Parathyroid adenoma (tissue), 2 donors: ENCODE measurements at regions not wholly inside any gene's neighbourhood (a gene's known extent, or its start where the extent isn't known, plus 50 kb on each side); places are given as distances from the start of the nearest gene placed in this dataset.

ENCODE experiments used
- H2AFZ ChIP-seq: fragments of 300-600 bp; sonication (generic); one replicate; pipeline ENCODE4 v1.7.0; 2017; ENCODE audit warnings: antibody characterized with exemption, mild to moderate bottlenecking
- H3K27ac ChIP-seq: fragments of 300-600 bp; sonication (generic); one replicate; pipeline ENCODE4 v1.7.0; 2017
- H3K27me3 ChIP-seq: fragments of 300-600 bp; sonication (generic); one replicate; pipeline ENCODE4 v1.7.0; 2017; ENCODE audit warnings: low read length; ENCODE audit not compliant: control insufficient read depth, insufficient read depth
- H3K36me3 ChIP-seq: fragments of 300-600 bp; sonication (generic); one replicate; pipeline ENCODE4 v1.7.0; 2017; ENCODE audit warnings: low read length; ENCODE audit not compliant: control insufficient read depth, insufficient read depth
- H3K4me1 ChIP-seq: fragments of 300-600 bp; sonication (generic); one replicate; pipeline ENCODE4 v1.7.0; 2017; ENCODE audit warnings: control low read depth
- H3K4me2 ChIP-seq: fragments of 300-600 bp; sonication (generic); one replicate; pipeline ENCODE4 v1.7.0; 2017; ENCODE audit warnings: low read length
- H3K4me3 ChIP-seq: fragments of 300-600 bp; sonication (generic); one replicate; pipeline ENCODE4 v1.7.0; 2017; ENCODE audit warnings: low read depth, low read length
- H3K79me2 ChIP-seq: fragments of 300-600 bp; sonication (generic); one replicate; pipeline ENCODE4 v1.7.0; 2017; ENCODE audit warnings: control low read depth
- H3K9ac ChIP-seq: fragments of 300-600 bp; sonication (generic); one replicate; pipeline ENCODE4 v1.7.0; 2017; ENCODE audit warnings: mild to moderate bottlenecking
- H3K9me3 ChIP-seq: fragments of 300-600 bp; sonication (generic); one replicate; pipeline ENCODE4 v1.7.0; 2017; ENCODE audit warnings: low read length; ENCODE audit not compliant: control insufficient read depth
- CTCF ChIP-seq: fragments of 300-600 bp; sonication (generic); IDR thresholded peaks from one replicate; pipeline ENCODE4 v1.7.0; 2017; ENCODE audit warnings: antibody characterized with exemption, mild to moderate bottlenecking
- donor health status: primary hyperparathyroidism.

- Histone ChIP-seq H3K27me3 (no peaks in the 10 kb centered on the region), H3K4me2 (no peak overlapping the region), H3K9me3 (no peaks in the 10 kb centered on the region), H2AFZ (no peak overlapping the region), H3K4me1 (no peaks in the 10 kb centered on the region), H3K36me3 (no peaks in the 10 kb centered on the region), H3K4me3 (no peak overlapping the region), H3K79me2 (no peaks in the 10 kb centered on the region), H3K27ac (no peak overlapping the region), H3K9ac (no peak overlapping the region)
- no peak for TF ChIP-seq CTCF
Observed at GRCh38 chr7:41146429-41146828, 556.5 kb downstream of the INHBA start.

- no peak overlapping the region for H3K4me2 ChIP-seq
- no peaks in the 10 kb centered on the region for H3K79me2 ChIP-seq
- H3K27me3 ChIP-seq = no peaks in the 10 kb centered on the region
- no peaks in the 10 kb centered on the region for H3K9me3 ChIP-seq
- H3K36me3 ChIP-seq = no peaks in the 10 kb centered on the region
- H3K4me3 ChIP-seq = no peak overlapping the region
- TF ChIP-seq CTCF = no peak
- H2AFZ ChIP-seq = no peak overlapping the region
- H3K27ac ChIP-seq = no peak overlapping the region
- no peaks in the 10 kb centered on the region for H3K4me1 ChIP-seq
- no peak overlapping the region for H3K9ac ChIP-seq
Observed at GRCh38 chr7:41145656-41146055, 557.2 kb downstream of the INHBA start.

- Histone ChIP-seq H3K36me3 (no peaks in the 10 kb centered on the region), H3K27me3 (no peaks in the 10 kb centered on the region)
- TF ChIP-seq CTCF = no peak
Observed at GRCh38 chr7:41142904-41143473, 559.9 kb downstream of the INHBA start.

GRCh38 chr7:41139789-41140188, 563.1 kb downstream of the INHBA start:
- Histone ChIP-seq H3K27me3 (no peaks in the 10 kb centered on the region), H3K9me3 (no peaks in the 10 kb centered on the region), H2AFZ (no peak overlapping the region), H3K36me3 (no peaks in the 10 kb centered on the region), H3K4me2 (no peak overlapping the region), H3K4me3 (no peak overlapping the region), H3K79me2 (no peaks in the 10 kb centered on the region), H3K4me1 (peaks cover 14% of the 10 kb centered on the region), H3K9ac (no peak overlapping the region), H3K27ac (no peak overlapping the region)
- TF ChIP-seq CTCF = no peak

More at GRCh38 chr7:41142904-41143473, 559.9 kb downstream of the INHBA start:
- H3K4me2 ChIP-seq = no peak overlapping the region
- no peaks in the 10 kb centered on the region for H3K9me3 ChIP-seq
- H3K9ac ChIP-seq = no peak overlapping the region
- H3K79me2 ChIP-seq = no peaks in the 10 kb centered on the region
- peaks cover 6% of the 10 kb centered on the region for H3K4me1 ChIP-seq
- no peak overlapping the region for H2AFZ ChIP-seq
- H3K4me3 ChIP-seq = no peak overlapping the region
- no peak overlapping the region for H3K27ac ChIP-seq

GRCh38 chr7:41136551-41136950, 566.3 kb downstream of the INHBA start:
- Histone ChIP-seq H3K9me3 (no peaks in the 10 kb centered on the region), H3K4me1 (peaks cover 16% of the 10 kb centered on the region), H3K4me3 (no peak overlapping the region), H3K27ac (no peak overlapping the region), H2AFZ (no peak overlapping the region), H3K36me3 (no peaks in the 10 kb centered on the region), H3K79me2 (no peaks in the 10 kb centered on the region), H3K9ac (no peak overlapping the region), H3K27me3 (no peaks in the 10 kb centered on the region), H3K4me2 (no peak overlapping the region)
- no peak for TF ChIP-seq CTCF
